NCI-H1105 treated with DMSO at 0.1 percent for 48 hours (cell line): ENCODE measurements at regions not wholly inside any gene's neighbourhood (a gene's known extent, or its start where the extent isn't known, plus 50 kb on each side); places are given as distances from the start of the nearest gene placed in this dataset.
A peak's percentile ranks its signal among the peaks of the same experiment; 100 is the strongest.
"Not testable (repeated sequence)": the region's sequence is repeated elsewhere in the genome, so short reads cannot be mapped to it uniquely, and the experiment has no call there.

Source experiments
- DNase-seq: peaks from one replicate; lab custom pipeline; 2025; lab: John Stamatoyannopoulos, UW

- DNase-seq, result not testable (repeated sequence)
Observed at GRCh38 chr20:64327223-64327549, 71.6 kb downstream of the PCMTD2 start.

DNA sequence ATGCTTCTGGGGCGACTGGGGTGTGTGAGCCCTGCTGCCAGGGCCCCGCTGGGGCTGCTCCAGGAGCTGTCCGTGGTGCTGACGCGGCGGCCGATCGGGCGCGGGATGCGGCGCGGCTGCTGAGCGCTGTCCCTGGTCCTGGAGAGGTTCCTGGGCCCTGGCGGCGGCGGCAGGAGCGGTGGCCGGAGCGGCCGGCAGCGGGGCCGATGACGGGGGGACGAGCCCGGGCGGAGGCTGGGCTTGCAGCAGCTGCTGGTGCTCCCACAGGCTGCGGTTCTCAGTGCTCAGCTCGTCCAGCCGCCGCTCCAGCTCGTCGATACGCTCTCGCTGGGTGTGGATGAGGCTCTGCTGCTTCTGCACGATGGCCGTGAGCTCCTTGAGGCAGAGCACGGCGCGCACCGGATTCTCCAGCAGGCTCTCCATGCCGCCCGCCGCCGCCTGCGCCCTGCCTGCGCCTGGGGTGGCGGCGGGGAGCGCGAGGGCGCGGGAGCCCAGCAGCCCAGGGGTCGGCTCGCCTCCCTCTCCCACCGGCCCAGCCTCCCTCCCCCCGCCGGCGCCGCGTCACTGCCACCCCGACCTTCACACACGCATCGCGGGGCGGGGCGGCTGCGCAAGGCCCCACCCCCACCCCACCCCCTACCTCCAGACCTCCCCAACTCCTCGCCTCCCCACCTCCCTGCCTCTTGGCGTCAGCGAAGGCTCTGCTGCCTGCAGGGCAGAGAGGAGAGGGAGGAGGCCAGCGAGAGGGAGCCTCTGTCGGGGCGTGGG, 72.2 kb downstream of the PCMTD2 start:
- DNase-seq, result peak; percentile 66

DNA sequence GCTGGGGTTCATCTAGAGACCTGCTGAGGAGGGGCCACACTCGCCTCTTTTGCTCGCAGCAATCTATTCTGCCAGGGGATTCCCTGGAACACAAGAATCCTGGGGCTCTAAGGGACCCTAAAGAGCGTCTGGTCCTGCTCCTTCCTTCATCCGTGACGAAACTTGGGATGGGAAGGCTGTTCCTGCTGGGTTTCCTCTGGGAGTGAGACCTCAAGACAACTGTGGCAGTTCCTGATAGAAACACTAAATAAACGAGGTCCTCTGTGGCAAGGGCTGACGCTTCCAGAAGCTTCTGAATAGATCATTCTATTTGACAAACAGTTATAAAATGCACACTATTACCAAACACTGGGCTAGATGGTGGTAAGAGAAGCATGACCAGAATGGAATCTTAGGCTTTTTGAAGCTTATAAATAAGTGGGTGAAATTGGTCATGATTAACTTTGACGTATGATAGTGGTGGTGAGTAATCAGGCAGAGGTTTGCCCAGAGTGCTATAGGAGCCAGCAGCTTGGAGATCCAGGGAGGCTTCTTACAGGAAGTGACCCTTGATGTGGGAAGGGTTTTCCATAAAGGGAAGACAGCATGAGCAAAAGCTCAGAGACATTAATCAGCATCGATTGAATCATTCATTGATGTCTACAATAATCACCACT, 73.2 kb downstream of the PCMTD2 start:
- not testable (repeated sequence) for DNase-seq

DNA sequence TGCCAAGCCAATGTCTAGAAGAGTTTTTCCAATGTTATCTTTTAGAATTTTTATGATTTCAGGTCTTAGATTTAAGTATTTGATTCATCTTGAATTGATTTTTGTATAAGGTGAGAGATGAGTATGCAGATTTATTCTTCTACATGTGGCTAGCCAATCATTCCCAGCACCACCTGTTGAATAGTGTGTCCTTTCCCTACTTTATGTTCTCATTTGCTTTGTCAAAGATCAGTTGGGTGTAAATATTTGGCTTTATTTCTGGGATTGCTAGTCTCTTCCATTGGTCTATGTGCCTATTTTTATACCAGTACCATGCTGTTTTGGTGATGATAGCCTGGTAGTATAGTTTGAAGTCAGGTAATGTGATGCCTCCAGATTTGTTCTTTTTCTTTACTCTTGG, 77.1 kb downstream of the PCMTD2 start:
- not testable (repeated sequence) for DNase-seq
